ENCODE measurements at regions not wholly inside any gene's neighbourhood (a gene's known extent, or its start where the extent isn't known, plus 50 kb on each side); places are given as distances from the start of the nearest gene placed in this dataset.
"Not testable (repeated sequence)": the region's sequence is repeated elsewhere in the genome, so short reads cannot be mapped to it uniquely, and the experiment has no call there.

DNA sequence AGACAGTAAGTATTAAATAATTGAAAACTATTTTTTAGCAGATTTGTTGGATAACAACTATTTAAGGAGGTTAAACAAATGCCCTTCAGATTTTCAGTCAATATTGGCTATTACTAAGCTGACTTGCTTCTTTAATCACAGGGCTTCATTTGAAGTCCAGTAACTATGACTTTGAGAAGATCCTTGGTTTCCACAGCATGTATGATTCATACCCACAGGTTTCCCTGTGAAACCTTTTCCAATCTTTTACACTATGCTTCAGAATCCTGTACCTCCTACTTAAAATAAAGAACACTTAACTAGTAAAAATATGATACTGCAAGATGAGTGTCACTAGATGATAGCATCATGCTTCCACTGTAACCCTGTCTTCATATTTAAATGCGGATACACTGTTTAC, 211.9 kb downstream of the SPATA31A1 start:
- DNase-seq: not testable (repeated sequence)

DNA sequence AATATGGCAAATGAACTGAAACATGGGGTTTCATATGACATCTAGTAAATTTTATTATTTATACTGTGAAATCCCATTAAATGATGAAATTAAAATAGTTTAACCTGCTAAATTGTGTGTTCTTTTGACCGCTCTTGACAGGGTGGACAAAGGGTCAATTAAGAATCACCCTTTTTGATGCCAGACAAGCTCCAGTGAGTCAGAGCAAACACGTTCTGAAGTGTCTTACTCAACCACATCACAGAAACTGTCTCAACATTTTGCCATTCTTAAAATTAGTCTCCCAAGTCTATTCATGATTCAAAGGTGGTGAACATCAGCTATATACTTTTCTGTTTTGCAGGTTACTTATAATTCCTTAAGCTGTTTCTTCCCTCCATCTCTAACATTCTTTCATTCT, 213.4 kb downstream of the SPATA31A1 start:
- not testable (repeated sequence) for DNase-seq

DNA sequence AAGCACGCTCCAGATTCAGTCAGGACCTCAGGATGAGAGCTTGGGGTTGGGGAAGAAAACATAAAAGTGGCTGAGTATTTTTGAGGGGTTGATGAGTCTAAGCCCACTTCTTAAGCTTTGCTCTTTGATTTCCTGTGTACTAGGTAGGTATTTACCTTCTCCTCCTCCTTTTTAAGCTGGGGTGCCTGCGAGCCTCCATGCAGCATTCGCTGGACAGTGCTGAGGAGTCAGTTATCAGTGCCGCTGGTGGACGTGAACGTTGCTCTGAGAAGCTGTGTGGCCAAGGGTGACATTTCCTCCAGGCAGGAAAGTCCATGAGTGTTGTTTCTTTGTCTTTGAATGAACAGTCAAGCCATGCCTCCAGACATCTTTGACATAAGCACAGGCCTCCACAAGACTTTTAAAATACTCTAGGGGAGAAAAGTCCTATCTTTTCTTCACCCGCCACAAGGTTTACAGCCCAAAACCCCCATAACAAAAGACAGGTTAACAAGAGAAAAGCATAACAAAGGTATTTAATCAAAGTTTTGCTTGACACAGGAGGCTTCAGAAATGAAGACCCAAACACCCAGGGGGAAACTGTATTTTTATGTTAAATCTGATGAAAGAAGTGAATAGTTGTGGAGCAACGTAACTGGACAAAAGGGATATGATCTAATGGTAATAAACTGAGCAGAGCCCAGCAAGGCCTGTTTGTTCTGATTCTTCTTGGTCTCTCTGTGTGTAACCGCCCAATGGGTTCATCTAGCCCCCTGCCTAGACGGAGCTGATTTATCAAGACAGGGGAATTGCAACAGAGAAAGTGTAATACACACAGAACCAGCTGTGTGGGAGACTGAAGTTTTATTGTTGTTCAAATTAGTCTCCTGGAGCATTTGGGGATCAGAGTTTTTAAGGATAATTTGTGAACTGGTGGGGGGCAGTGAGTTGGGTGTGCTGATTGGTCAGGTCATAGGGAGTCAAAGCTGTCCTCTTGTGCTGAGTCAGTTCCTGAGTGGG, 217.9 kb downstream of the SPATA31A1 start:
- not testable (repeated sequence) for DNase-seq

DNA sequence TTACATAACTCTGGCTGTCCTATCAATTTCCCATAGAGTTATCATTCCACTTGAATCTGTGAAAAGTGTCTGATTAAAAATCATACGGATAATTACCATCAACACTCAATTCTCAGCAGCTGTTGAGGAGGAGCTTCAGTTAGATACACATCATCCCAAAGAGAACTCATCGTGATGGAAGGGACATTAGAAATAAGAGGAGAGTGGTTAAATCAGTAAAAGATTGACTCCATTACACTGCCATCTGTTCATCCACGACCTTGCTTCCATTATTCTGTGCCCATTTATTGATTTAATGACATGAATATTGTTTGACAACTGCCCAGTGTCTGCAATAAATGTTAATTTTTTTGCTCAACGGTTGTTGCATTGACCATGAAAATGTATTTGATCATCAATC, 223.5 kb downstream of the SPATA31A1 start:
- not testable (repeated sequence) for DNase-seq

DNA sequence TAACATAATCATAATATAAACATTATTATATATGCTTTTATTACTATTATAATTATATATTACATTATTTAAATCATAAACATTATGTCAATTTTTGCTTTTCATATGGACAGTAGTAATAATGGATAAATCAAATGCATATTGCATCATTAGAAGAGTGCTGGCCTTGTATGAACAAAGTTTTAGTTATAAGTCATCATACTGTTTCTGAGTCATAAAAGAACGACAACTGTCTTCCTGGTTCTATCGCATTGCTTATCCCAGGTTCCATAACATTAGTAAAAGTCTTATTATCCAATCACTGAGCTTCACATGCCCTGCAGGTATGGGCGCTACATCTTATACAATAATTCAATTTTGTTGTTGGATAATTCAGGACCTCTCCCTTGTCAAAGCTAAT, 225.8 kb downstream of the SPATA31A1 start:
- not testable (repeated sequence) for DNase-seq

DNA sequence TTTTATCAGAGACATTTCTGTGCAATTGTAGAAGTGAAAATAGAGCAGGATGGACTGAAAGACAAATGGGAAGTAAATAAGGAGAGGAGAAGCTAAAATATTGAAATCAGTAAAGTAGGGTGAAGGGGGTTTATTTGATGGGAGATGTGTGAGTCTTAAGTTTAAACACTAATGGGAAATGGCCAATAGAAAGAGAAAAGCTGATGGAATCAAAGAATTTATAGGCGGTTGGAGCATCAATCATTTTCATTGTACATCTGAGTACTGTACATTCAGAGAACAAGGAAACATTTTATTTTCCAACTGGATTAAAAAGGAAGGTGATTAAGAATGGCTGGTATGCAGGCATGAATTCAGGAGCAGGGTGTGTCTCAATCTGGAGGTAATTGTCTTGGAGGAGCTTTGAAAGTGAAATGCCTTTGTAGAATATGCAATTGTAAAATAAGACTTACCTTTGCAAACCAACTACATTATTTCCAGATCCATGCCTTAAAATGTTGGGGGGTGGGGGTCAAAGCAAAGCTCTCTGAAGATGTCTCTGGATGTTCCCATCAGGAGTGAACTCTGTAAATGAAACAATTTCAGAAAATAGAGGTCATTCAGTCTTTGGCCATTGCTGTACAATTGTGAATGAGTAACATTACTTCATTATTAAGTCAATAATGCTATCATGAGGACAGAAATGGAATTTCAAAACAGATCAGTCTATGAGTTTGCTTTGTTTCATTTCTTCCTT, 227.4 kb downstream of the SPATA31A1 start:
- not testable (repeated sequence) for DNase-seq

DNA sequence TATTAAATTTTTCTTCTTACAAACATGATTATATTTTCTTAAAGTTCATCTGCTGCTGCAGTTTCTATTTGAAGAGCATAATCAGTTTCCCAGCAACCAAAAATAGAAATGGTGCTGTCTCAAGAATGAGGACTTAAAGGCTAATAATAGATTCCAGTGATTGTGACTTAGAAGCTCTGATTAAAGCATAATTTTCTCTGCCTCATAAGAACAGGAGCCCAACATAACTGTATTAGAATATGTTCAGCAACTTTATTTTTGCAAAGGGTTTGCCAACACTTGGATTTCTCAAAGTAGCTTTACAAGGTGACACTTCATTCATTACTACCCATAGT, 227.9 kb downstream of the SPATA31A1 start:
- DNase-seq: not testable (repeated sequence)

DNA sequence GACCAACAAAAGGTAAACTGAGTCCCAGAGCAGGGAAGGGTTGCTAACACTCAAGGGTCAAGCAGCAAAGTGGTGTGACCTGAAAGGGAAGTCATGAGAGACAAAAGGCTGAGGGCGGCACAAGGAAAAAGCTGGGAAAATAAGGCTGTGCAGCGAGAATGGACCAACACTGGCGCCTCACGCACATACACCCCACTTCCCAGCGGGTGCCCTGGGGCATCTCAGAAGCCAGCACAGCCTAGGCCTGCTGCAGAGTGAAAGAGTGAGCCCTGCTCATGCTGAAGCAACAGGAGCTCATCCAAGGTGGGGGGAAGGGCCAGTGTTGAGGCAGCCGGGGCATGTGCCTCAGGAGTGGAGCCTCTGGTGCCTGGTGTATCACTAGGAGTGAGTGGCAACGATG, 229.8 kb downstream of the SPATA31A1 start:
- DNase-seq: not testable (repeated sequence)

DNA sequence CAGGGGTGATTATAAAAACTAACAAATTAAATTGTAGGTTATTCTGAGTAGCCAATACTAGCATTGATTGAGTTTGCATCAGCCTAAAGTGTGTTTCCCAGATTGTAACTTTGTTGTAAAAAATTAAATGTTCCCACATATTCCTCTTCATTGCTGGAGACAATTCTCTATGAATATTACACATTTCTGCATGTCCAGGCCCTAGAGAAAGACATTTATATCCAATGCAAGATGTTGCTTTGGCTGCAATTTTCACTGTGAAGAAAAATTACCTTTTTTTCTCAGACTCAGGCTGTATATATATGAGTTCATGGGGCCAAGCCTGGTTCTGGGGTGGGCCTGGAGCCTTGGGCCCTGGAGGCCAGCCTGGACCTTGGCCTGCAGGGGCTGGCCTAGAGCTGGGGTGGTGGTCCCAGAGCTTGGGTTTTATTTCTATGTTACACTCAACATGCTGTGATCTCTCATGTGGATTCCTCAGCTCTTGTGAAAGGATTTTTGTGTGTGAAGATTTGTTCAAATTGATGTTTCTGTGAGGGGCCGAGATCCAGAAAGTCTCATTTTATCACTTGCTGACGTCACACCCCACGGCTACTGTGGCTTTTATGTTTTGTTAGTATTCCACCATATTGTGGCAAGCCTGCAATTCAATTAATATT, 232.5 kb downstream of the SPATA31A1 start:
- no peak for DNase-seq

DNA sequence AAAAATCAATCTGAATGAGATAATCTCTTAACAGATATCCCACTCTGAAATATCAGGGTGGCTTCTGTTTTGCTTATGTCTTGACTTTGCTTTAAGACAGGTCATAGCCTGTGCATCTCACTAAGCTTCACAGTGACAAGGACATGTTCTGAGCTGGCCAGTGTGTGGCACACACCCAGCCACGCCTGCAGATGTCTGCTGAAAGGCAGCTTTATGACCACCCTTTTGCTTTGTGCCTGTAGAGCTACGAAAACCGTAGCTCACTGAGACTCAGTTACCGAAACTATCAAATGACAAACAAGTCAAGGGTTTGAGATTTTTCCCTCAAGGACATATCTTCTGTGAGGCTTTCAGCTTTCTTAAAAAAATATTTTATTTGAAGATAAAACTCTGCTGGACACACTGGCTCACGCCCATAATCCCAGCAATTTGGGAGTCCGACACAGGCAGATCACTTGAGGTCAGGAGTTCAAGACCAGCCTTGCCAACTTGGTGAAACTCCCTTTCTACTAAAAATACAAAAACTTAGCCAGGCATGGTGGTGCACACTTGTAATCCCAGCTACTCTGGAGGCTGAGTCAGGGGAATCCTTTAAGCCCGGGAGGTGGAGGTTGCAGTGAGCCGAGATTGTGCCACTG, 233.2 kb downstream of the SPATA31A1 start:
- DNase-seq: no peak

DNA sequence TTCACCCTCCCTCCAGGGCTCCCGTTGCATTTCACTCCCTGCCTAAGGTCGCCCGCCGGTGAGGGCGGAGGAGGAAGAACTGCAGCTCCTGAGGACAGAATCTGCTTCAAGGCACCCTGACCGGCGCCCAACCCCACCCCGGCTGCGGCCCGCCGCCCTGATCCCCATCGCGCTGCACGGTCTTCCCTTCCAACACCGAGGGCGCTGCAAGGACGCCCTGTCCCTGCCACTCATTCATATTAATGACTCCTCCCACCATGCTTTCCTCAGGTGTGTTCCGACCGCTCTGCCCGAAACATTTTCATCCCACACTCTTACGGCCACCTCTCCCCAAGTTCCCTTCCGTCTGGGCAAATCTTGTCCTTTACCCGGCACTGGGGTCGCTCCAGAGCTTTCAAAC, 248.6 kb downstream of the SPATA31A1 start:
- not testable (repeated sequence) for DNase-seq

DNA sequence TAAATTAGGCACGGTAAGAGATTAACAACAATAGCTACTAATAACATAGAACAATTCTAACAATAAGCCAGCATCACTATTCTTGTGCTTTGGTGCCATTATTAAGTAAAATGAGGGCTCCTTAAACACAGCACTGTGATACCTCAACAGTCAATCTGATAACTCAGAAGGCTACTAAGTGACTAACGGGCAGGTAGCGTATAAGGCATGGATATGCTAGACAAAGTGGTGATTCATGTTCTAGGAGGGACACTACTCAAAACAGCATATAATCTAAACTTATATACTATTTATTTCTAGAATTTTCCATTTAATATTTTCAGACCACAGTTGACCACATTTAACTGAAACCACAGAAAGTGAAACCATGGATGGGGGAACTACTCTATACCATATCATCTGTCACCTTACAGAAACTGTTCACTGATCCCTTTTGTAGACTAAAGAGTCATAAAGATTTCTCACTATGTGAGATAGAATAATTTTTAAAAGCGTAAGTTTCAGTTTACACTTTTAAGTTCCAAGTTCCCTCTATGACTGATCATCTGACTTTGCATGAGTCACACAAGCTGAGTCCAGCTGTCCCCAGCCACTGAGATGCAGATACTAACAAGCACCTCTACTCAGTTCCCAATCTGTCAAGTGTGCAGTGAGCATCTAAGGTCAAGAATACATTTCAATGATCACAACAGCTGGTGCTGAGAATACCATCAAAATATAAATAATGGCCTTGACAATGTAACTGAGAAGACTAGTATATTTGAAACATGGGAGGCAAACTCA, 256.2 kb downstream of the SPATA31A1 start:
- DNase-seq: not testable (repeated sequence)

DNA sequence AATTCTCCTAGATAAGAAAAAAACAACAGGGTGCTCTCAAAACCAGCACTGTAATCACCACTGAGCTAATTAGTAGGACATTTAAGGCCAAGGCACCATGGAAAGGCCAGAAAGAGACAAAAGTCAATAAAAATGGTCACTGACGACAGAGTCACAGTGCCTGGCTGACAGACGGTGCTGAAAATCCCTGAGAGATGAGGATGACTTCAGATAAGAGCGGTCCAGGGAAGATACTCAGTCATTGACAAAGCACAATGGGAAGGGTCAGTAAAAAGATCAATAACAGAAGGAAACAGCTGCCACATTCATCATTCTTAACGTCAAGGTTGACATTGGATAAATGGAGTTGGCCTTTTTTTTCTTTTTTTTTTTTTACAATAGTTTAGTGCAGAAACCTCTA, 261.0 kb downstream of the SPATA31A1 start:
- DNase-seq: not testable (repeated sequence)

DNA sequence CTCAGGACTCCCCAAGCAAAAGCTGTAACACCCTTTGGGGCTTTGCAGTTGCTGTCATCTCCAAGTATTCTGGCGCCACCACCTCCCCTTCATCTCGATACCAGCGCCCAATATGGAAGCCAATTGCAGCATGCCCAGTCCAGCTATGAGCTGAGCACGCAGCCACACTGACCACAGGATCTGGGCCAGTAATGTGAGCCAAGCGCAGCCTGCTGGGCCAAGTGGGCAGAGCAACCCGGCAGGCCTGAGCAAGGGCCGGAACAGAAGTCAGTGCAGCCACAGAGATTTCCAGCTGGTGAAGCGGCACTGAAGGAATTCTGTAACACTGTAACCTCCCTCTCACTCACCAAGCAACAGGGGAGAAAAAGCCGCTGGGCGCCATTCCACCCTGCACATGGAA, 268.6 kb downstream of the SPATA31A1 start:
- not testable (repeated sequence) for DNase-seq

DNA sequence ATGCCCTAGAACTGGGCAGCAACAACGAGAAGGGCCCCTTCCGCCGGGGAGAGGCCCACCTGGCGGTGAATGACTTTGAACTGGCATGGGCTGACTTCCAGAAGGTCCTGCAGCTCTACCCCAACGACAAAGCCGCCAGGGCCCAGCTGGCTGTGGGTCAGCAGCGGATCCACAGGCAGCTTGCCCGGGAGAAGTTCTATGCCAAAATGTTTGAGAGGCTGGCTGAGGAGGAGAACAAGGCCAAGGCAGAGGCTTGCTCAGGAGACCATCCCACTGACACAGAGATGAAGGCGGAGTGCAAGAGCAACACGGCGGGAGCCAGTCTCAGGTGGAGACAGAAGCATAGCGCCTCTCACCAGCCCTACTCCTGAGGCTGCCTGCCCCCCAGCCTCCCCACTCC, 276.6 kb downstream of the SPATA31A1 start:
- not testable (repeated sequence) for DNase-seq

DNA sequence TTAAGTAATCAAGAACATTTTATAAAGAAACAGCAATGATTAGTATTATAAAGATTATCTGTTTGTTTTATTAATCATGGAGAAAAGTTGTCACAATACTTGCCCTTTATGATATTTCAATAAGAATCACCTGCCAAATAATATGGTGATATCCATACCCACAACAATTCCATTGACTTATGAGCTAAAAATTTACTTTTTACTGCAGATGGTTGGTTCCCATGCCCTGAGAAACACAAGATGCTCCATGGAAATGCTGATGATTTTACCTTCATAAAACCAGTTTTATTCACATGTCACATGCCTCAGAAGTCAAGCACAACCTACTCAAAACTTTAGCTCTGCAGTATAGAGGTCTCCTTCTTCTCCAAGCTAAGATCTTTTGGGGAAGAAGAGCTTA, 293.6 kb downstream of the SPATA31A1 start:
- not testable (repeated sequence) for DNase-seq

DNA sequence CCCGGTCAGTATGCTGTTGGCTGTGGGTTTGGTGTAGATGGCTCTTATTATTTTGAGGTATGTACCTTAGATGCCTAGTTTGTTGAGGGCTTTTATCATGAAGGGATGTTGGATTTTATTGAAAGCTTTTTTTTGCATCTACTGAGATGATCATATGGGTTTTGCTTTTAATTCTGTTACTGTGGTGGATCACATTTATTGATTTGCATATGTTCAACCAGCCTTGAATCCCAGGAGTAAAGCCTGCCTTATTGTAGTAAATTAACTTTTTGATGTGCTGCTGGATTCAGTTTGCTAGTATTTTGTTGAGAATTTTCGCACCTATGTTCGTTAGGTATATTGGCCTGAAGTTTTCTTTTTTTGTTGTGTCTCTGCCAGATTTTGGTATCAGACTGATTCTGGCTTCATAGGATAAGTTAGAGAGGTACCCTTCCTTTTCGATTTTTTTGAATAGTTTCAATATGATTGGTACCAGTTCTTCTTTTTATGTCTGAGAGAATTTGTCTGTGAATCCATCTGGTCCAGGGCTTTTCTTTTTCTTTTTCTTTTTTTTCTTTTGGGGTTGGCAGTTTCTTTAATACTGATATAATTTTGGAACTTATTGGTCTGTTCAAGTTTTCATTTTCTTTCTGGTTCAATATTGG, 301.6 kb downstream of the SPATA31A1 start:
- DNase-seq: not testable (repeated sequence)

DNA sequence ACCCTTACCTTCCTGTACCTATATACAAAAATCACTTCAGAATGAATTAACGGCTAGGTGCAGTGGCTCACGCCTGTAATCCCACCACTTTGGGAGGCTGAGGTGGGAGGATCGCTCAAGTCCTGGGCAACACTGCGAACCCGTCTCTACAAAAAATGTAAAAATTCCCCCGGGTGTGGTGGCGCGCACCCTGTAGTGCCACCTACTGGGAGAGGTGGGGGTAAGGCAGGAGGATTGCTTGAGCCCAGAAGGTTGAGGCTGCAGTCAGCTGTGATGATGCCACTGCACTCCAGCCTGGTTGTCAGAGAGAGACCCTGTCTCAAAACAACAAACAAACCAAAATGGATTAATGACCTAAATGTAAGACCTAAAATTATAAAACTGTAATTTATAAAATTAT, 307.6 kb downstream of the SPATA31A1 start:
- DNase-seq: not testable (repeated sequence)

DNA sequence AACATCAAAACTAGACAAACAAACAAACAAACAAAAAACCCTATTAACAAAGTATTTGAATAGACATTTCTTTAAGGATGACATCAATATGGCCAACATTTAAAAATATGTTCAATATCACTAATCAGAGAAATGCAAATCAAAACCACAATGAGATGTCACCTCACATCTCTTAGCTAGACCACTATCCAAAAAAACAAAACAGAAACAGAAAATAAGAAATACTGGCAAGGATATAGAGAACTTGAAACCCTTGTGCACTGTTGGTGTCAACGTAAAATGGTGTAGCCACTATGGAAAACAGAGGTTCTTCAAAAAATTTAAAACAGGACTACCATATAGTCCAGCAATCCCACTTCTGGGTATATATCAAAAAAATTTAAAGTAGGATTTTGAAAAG, 308.2 kb downstream of the SPATA31A1 start:
- not testable (repeated sequence) for DNase-seq

DNA sequence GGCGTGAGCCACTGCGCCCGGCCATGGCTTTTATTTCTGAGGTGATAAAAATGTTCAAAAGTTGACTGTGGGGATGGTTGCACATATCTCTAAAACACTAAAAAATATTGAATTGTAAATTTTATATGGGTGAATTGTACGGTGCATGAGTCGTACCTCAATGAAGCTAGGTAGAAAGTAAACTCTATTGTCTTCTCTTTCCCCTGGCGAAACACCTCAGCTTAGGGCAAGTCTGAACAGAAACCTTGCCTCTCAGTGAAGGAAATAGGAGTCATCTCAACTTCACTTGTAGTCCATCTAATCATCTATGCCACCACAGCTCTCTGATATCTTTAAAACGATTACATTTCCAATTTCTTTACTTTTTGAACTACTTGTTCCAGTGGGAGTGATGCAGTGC, 309.6 kb downstream of the SPATA31A1 start:
- not testable (repeated sequence) for DNase-seq

DNA sequence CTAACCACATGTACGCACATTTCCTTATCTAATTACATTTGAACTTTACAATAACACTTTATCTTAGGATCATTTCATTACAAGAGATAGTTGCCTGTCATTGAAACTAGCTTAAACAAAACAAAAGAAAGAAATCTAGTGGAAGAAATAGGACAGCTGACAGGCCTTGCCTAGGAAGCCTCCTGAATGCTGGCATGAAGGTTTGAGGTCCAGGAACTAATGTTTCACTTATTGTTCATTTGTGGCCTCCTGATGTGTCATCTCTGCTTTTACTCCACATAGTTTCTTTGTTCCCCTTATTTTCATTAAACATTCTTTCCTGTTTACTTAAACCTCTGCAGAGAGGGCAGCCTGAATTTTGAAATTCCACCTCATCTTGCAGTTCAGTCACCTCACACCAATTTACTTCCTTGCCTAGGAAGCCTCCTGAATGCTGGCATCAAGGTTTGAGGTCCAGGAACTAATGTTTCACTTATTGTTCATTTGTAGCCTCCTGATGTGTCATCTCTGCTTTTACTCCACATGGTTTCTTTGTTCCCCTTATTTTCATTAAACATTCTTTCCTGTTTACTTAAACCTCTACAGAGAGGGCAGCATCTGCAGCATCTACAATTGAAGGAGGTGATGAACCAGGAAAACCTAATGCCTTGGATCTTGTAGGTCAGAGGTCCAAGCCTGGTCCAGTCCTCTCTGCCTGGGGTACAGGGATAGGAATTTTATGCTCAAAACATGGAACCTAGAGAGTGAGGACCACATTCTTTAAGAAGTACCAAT, 319.2 kb downstream of the SPATA31A1 start:
- not testable (repeated sequence) for DNase-seq

Measured in activated effector memory CD4-positive, alpha-beta T cell treated with anti-CD3 and anti-CD28 coated beads, Interleukin-2, amount 50 U/mL, for 16 hours (primary cell).